CD4-positive, alpha-beta T cell treated with Interleukin-15 for 4 hours (primary cell): ENCODE measurements at regions not wholly inside any gene's neighbourhood (a gene's known extent, or its start where the extent isn't known, plus 50 kb on each side); places are given as distances from the start of the nearest gene placed in this dataset.

Experiments
- DNase-seq: peaks from one replicate; pipeline ENCODE4 v3.0.0-alpha.2; 2020; ENCODE audit warnings: low spot score

- no peak for DNase-seq
These were observed 65.0 kb upstream of the POU3F1 start for GRCh38 chr1:38111589-38111988.

- DNase-seq = no peak
These were observed 58.7 kb upstream of the POU3F1 start for GRCh38 chr1:38105267-38105666.

GRCh38 chr1:38102636-38103035 is 56.0 kb upstream of the POU3F1 start:
- no peak for DNase-seq

GRCh38 chr1:38101037-38101785 is 54.6 kb upstream of the POU3F1 start:
- DNase-seq = no peak

- no peak for DNase-seq
These were observed 51.7 kb upstream of the POU3F1 start for GRCh38 chr1:38098101-38098847.

GRCh38 chr1:38097284-38097898 is 50.8 kb upstream of the POU3F1 start:
- DNase-seq = no peak
